GM23338 (cell line): ENCODE measurements at regions not wholly inside any gene's neighbourhood (a gene's known extent, or its start where the extent isn't known, plus 50 kb on each side); places are given as distances from the start of the nearest gene placed in this dataset.

ENCODE experiments used
- ATAC-seq: fragments of 200-7000 bp; cut with Tn5 transposase; 3 replicates; pipeline ENCODE4 v1.9.1; 2020
- DNase-seq: peaks from one replicate; pipeline ENCODE4 v3.0.0-alpha.2; 2015; ENCODE audit warnings: low spot score
- H2AFZ ChIP-seq: fragments of 200-600 bp; sonication (generic); 2 replicates; pipeline ENCODE4 v1.8.0; 2016; ENCODE audit warnings: antibody characterized with exemption, mild to moderate bottlenecking, moderate library complexity
- H3F3A ChIP-seq: fragments of 200-600 bp; sonication (generic); replicated peaks from 2 replicates; pipeline ENCODE4 v1.8.0; 2017; ENCODE audit warnings: antibody characterized with exemption, mixed run types, low read depth
- H3K27ac ChIP-seq: fragments of 200-600 bp; sonication (generic); 2 replicates; pipeline ENCODE4 v1.6.1; 2016; ENCODE audit warnings: low read depth
- H3K27me3 ChIP-seq: fragments of 200-600 bp; sonication (generic); 2 replicates; pipeline ENCODE4 v1.8.0; 2016; ENCODE audit warnings: mild to moderate bottlenecking, mixed run types, moderate library complexity; ENCODE audit not compliant: insufficient read depth
- H3K36me3 ChIP-seq: fragments of 200-600 bp; sonication (generic); 2 replicates; pipeline ENCODE4 v1.8.0; 2016; ENCODE audit warnings: mild to moderate bottlenecking; ENCODE audit not compliant: insufficient read depth
- H3K4me1 ChIP-seq: fragments of 200-600 bp; sonication (generic); 2 replicates; pipeline ENCODE4 v1.8.0; 2016; ENCODE audit warnings: mild to moderate bottlenecking, moderate library complexity; ENCODE audit not compliant: insufficient read depth
- H3K4me2 ChIP-seq: fragments of 200-600 bp; sonication (generic); 2 replicates; pipeline ENCODE4 v1.7.1; 2017; ENCODE audit warnings: mixed run types
- H3K4me3 ChIP-seq: fragments of 200-600 bp; sonication (generic); 2 replicates; pipeline ENCODE4 v1.6.1; 2016; ENCODE audit warnings: mixed run types
- H3K79me2 ChIP-seq: fragments of 200-600 bp; sonication (generic); replicated peaks from 2 replicates; pipeline ENCODE4 v1.8.0; 2017; ENCODE audit warnings: mild to moderate bottlenecking; ENCODE audit not compliant: insufficient read depth
- H3K9me2 ChIP-seq: fragments of 200-600 bp; sonication (generic); 2 replicates; pipeline ENCODE4 v1.8.0; 2017; ENCODE audit not compliant: insufficient read depth
- H4K20me1 ChIP-seq: fragments of 200-600 bp; sonication (generic); replicated peaks from 2 replicates; pipeline ENCODE4 v1.8.0; 2017; ENCODE audit warnings: mild to moderate bottlenecking; ENCODE audit not compliant: insufficient read depth
- H3K27ac Mint-ChIP-seq: 2 replicates; pipeline ENCODE4 v1.8.0; 2020; ENCODE audit warnings: inconsistent platforms, mild to moderate bottlenecking, moderate library complexity, mixed read lengths
- H3K27me3 Mint-ChIP-seq: 3 replicates; pipeline ENCODE4 v1.8.0; 2022; ENCODE audit warnings: low read depth, mild to moderate bottlenecking, moderate library complexity, mixed read lengths, inconsistent platforms; ENCODE audit not compliant: insufficient read depth, poor library complexity
- H3K36me3 Mint-ChIP-seq: 3 replicates; pipeline ENCODE4 v1.8.0; 2021; ENCODE audit warnings: low read depth, mild to moderate bottlenecking, inconsistent platforms, moderate library complexity, mixed read lengths
- H3K4me1 Mint-ChIP-seq: 3 replicates; pipeline ENCODE4 v1.8.0; 2020; ENCODE audit warnings: mild to moderate bottlenecking, inconsistent platforms, mixed read lengths
- H3K4me3 Mint-ChIP-seq: 3 replicates; pipeline ENCODE4 v1.8.0; 2021; ENCODE audit warnings: moderate library complexity, mild to moderate bottlenecking, inconsistent platforms, mixed read lengths
- H3K9me3 Mint-ChIP-seq: 3 replicates; pipeline ENCODE4 v1.8.0; 2020; ENCODE audit warnings: moderate library complexity, mild to moderate bottlenecking, inconsistent platforms, mixed read lengths
- CREB1 ChIP-seq: fragments of 250-450 bp; sonication (Bioruptor Pico); IDR thresholded peaks from 2 replicates; pipeline ENCODE4 v1.5.0; 2020; ENCODE audit warnings: low read depth, mild to moderate bottlenecking, moderate library complexity
- EZH2 ChIP-seq: fragments of 200-600 bp; sonication (generic); IDR thresholded peaks from one replicate; pipeline ENCODE4 v1.8.0; 2017; ENCODE audit warnings: antibody characterized with exemption, mild to moderate bottlenecking, low read depth; ENCODE audit not compliant: unreplicated experiment
- EZH2phosphoT487 ChIP-seq: fragments of 200-600 bp; sonication (generic); IDR thresholded peaks from one replicate; pipeline ENCODE4 v1.8.1; 2018; ENCODE audit warnings: antibody characterized with exemption; ENCODE audit not compliant: unreplicated experiment
- JUNB ChIP-seq: IDR thresholded peaks from one replicate; pipeline ENCODE4 v1.6.1; 2016; ENCODE audit warnings: antibody characterized with exemption; ENCODE audit not compliant: unreplicated experiment
- POLR2AphosphoS5 ChIP-seq: IDR thresholded peaks from 2 replicates; pipeline ENCODE4 v1.6.1; 2016; ENCODE audit warnings: antibody characterized with exemption, low read depth
- STAT1 ChIP-seq: IDR thresholded peaks from one replicate; pipeline ENCODE4 v1.6.1; 2016; ENCODE audit warnings: antibody characterized with exemption; ENCODE audit not compliant: unreplicated experiment
- ZNF114 ChIP-seq: fragments of 250-450 bp; sonication (Bioruptor Pico); IDR thresholded peaks from 2 replicates; pipeline ENCODE4 v1.5.0; 2020; ENCODE audit warnings: mild to moderate bottlenecking, moderate library complexity
- ZNF331 ChIP-seq: fragments of 250-450 bp; sonication (Bioruptor Pico); IDR thresholded peaks from 2 replicates; pipeline ENCODE4 v1.5.0; 2020; ENCODE audit warnings: low read depth, mild to moderate bottlenecking, moderate library complexity
- TF ChIP-seq, protein P1 (sequence below), 2 experiments: fragments of 200-600 bp in 1 of 2; sonication (generic) in 1 of 2; conservative IDR thresholded peaks; 2 replicates each; pipeline versions ENCODE4 v1.5.1 to v1.6.1; 2016 to 2017; ENCODE audit warnings: antibody characterized with exemption in 2 of 2, low read depth in 2 of 2, mild to moderate bottlenecking in 2 of 2, moderate library complexity in 1 of 2
- TF ChIP-seq, protein P2 (sequence below): IDR thresholded peaks from 2 replicates; pipeline ENCODE4 v1.6.1; 2016; ENCODE audit warnings: antibody characterized with exemption
- TF ChIP-seq, protein P3 (sequence below): IDR thresholded peaks from one replicate; pipeline ENCODE4 v1.6.1; 2018; ENCODE audit warnings: antibody characterized with exemption; ENCODE audit not compliant: unreplicated experiment

DNA sequence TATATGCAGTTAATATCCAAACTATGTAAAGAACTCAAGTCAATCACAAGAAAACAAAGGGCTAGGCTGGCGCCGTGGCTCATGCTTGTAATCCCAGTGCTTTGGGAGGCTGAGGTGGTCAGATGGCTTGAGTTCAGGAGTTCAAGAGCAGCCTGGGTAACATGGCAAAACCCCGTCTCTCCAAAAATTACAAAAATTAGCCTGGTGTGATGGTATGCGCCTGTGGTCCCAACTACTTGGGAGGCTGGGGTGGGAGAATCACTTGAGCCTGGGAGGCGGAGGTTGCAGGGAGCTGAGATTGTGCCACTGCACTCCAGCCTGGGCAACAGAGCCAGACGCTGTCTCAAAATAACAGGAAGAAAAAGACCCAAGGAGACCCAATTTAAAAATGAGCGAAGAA is 91.9 kb upstream of the ALKAL2 start:
- Histone ChIP-seq H3K4me1 (peaks cover 12% of the 10 kb centered on the region; the same call in 1 of the 2 replicates), H3K79me2 (no peaks in the 10 kb centered on the region), H4K20me1 (no peaks in the 10 kb centered on the region), H3K4me3 (no peak overlapping the region), H3K4me2 (no peak overlapping the region), H3K27me3 (no peaks in the 10 kb centered on the region), H2AFZ (no peak overlapping the region), H3K9me2 (no peaks in the 10 kb centered on the region), H3F3A (no peaks in the 10 kb centered on the region), H3K36me3 (no peaks in the 10 kb centered on the region), H3K27ac (no peak overlapping the region)
- ATAC-seq (no peak), DNase-seq (no peak)
- Mint-ChIP-seq H3K4me3 (no peak overlapping the region), H3K36me3 (no peaks in the 10 kb centered on the region), H3K27me3 (peaks cover 3% of the 10 kb centered on the region), H3K4me1 (peaks cover 19% of the 10 kb centered on the region), H3K27ac (no peak overlapping the region), H3K9me3 (no peaks in the 10 kb centered on the region; the same call in 2 of the 3 replicates)
- TF ChIP-seq ZNF114 (no peak), STAT1 (no peak)
- TF ChIP-seq, protein P1, sequence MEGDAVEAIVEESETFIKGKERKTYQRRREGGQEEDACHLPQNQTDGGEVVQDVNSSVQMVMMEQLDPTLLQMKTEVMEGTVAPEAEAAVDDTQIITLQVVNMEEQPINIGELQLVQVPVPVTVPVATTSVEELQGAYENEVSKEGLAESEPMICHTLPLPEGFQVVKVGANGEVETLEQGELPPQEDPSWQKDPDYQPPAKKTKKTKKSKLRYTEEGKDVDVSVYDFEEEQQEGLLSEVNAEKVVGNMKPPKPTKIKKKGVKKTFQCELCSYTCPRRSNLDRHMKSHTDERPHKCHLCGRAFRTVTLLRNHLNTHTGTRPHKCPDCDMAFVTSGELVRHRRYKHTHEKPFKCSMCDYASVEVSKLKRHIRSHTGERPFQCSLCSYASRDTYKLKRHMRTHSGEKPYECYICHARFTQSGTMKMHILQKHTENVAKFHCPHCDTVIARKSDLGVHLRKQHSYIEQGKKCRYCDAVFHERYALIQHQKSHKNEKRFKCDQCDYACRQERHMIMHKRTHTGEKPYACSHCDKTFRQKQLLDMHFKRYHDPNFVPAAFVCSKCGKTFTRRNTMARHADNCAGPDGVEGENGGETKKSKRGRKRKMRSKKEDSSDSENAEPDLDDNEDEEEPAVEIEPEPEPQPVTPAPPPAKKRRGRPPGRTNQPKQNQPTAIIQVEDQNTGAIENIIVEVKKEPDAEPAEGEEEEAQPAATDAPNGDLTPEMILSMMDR (conservative IDR thresholded peaks at IDR 0.05; ENCODE audit: low read depth in 2 of 2), result no peak
- TF ChIP-seq, protein P2, sequence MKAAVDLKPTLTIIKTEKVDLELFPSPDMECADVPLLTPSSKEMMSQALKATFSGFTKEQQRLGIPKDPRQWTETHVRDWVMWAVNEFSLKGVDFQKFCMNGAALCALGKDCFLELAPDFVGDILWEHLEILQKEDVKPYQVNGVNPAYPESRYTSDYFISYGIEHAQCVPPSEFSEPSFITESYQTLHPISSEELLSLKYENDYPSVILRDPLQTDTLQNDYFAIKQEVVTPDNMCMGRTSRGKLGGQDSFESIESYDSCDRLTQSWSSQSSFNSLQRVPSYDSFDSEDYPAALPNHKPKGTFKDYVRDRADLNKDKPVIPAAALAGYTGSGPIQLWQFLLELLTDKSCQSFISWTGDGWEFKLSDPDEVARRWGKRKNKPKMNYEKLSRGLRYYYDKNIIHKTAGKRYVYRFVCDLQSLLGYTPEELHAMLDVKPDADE, result no peak

DNA sequence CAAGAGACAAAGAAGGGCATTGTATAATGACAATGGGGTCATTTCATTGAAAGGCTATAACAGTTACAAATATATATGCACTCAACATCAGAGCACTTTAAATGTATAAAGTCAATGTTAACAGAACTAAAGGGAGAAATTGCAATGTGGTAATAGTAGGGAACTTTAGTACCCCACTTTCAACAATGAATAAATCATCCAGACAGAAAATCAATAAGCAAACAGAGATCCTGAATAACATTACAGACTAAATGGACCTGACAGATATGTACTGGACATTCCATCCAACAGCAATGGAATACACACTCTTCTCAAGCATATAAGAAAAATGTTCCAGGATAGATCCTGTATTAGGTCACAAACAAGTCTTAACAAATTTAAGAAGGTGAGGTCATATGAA is 90.5 kb upstream of the ALKAL2 start:
- Mint-ChIP-seq H3K9me3 (no peaks in the 10 kb centered on the region; the same call in 2 of the 3 replicates), H3K36me3 (no peaks in the 10 kb centered on the region), H3K27ac (no peak overlapping the region), H3K4me1 (peaks cover 19% of the 10 kb centered on the region), H3K27me3 (peaks cover 3% of the 10 kb centered on the region), H3K4me3 (no peak overlapping the region)
- Histone ChIP-seq H3F3A (no peaks in the 10 kb centered on the region), H3K9me2 (peaks cover 4% of the 10 kb centered on the region; the same call in 1 of the 2 replicates), H3K27me3 (no peaks in the 10 kb centered on the region), H3K79me2 (no peaks in the 10 kb centered on the region), H3K27ac (no peak overlapping the region), H4K20me1 (no peaks in the 10 kb centered on the region), H3K36me3 (no peaks in the 10 kb centered on the region), H3K4me3 (no peak overlapping the region), H3K4me1 (peaks cover 12% of the 10 kb centered on the region; the same call in 1 of the 2 replicates), H2AFZ (no peak overlapping the region), H3K4me2 (no peak overlapping the region)
- DNase-seq (no peak), ATAC-seq (no peak)
- TF ChIP-seq POLR2AphosphoS5 (no peak), JUNB (no peak), ZNF114 (no peak), ZNF331 (CRISPR knock-in tag) (no peak), CREB1 (no peak), EZH2phosphoT487 (no peak), EZH2 (no peak)
- TF ChIP-seq, protein P3, sequence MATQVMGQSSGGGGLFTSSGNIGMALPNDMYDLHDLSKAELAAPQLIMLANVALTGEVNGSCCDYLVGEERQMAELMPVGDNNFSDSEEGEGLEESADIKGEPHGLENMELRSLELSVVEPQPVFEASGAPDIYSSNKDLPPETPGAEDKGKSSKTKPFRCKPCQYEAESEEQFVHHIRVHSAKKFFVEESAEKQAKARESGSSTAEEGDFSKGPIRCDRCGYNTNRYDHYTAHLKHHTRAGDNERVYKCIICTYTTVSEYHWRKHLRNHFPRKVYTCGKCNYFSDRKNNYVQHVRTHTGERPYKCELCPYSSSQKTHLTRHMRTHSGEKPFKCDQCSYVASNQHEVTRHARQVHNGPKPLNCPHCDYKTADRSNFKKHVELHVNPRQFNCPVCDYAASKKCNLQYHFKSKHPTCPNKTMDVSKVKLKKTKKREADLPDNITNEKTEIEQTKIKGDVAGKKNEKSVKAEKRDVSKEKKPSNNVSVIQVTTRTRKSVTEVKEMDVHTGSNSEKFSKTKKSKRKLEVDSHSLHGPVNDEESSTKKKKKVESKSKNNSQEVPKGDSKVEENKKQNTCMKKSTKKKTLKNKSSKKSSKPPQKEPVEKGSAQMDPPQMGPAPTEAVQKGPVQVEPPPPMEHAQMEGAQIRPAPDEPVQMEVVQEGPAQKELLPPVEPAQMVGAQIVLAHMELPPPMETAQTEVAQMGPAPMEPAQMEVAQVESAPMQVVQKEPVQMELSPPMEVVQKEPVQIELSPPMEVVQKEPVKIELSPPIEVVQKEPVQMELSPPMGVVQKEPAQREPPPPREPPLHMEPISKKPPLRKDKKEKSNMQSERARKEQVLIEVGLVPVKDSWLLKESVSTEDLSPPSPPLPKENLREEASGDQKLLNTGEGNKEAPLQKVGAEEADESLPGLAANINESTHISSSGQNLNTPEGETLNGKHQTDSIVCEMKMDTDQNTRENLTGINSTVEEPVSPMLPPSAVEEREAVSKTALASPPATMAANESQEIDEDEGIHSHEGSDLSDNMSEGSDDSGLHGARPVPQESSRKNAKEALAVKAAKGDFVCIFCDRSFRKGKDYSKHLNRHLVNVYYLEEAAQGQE, result no peak
- TF ChIP-seq, protein P1 (conservative IDR thresholded peaks at IDR 0.05; ENCODE audit: low read depth in 2 of 2), result no peak
- TF ChIP-seq, protein P2, result no peak
